Gastroesophageal sphincter (tissue), 4 donors: ENCODE measurements at regions not wholly inside any gene's neighbourhood (a gene's known extent, or its start where the extent isn't known, plus 50 kb on each side); places are given as distances from the start of the nearest gene placed in this dataset.

Experiments
- ATAC-seq: fragments of 150-250 bp; one replicate; pipeline ENCODE4 v1.9.1; 2016; ENCODE audit warnings: mild to moderate bottlenecking, moderate library complexity
- H3K27ac ChIP-seq, 4 donors: fragments of 200-600 bp; sonication (generic) in 3 of 4; 1 replicate in 3 of 4; 2 replicates in 1 of 4; pipeline ENCODE4 v1.5.1; 2016 to 2019
- H3K27me3 ChIP-seq: fragments of 200-600 bp; sonication (generic); one replicate; pipeline ENCODE4 v1.5.1; 2019
- H3K36me3 ChIP-seq, 2 donors: fragments of 200-600 bp; sonication (generic); one replicate each; pipeline ENCODE4 v1.5.1; 2019; ENCODE audit warnings: control low read depth in 1 of 2
- H3K4me1 ChIP-seq, 3 donors: fragments of 200-600 bp; sonication (generic); 1 replicate in 2 of 3; 2 replicates in 1 of 3; pipeline ENCODE4 v1.5.1; 2016 to 2019; ENCODE audit warnings: control low read depth in 2 of 3
- H3K4me3 ChIP-seq, 2 donors: fragments of 200-600 bp; sonication (generic); one replicate each; pipeline ENCODE4 v1.5.1; 2019; ENCODE audit warnings: mild to moderate bottlenecking in 1 of 2, moderate library complexity in 1 of 2
- H3K9me3 ChIP-seq, 3 donors: fragments of 200-600 bp; sonication (generic); one replicate each; pipeline ENCODE4 v1.5.1; 2017 to 2019; ENCODE audit warnings: control low read depth in 2 of 3
- EP300 ChIP-seq: sonication (generic); formaldehyde crosslinking; IDR thresholded peaks from one replicate; pipeline ENCODE4 v1.6.1; 2017; ENCODE audit warnings: antibody characterized with exemption, mild to moderate bottlenecking
- POLR2A ChIP-seq, 2 donors: fragments of 450-650 bp; IDR thresholded peaks; one replicate each; pipeline ENCODE4 v1.6.1; 2017; ENCODE audit warnings: antibody characterized with exemption in 2 of 2, mild to moderate bottlenecking in 2 of 2, moderate library complexity in 1 of 2
- POLR2AphosphoS5 ChIP-seq: sonication (generic); formaldehyde crosslinking; IDR thresholded peaks from one replicate; pipeline ENCODE4 v1.6.1; 2017; ENCODE audit warnings: antibody characterized with exemption
- WGBS, 2 donors: methylation state at CpG; one replicate each; pipeline ENCODE4 v1.1.5; 2018; ENCODE audit warnings: low coverage in 1 of 2; 5-methylcytosine and 5-hydroxymethylcytosine counted together
- TF ChIP-seq, protein P1 (sequence below), 4 experiments: fragments of 200-600 bp in 2 of 4; fragments of 450-650 bp in 2 of 4; sonication (generic) in 1 of 4; IDR thresholded peaks; one replicate each; pipeline ENCODE4 v1.5.1; 2017 to 2019; ENCODE audit warnings: antibody characterized with exemption in 4 of 4, mild to moderate bottlenecking in 2 of 4, moderate library complexity in 2 of 4

DNA sequence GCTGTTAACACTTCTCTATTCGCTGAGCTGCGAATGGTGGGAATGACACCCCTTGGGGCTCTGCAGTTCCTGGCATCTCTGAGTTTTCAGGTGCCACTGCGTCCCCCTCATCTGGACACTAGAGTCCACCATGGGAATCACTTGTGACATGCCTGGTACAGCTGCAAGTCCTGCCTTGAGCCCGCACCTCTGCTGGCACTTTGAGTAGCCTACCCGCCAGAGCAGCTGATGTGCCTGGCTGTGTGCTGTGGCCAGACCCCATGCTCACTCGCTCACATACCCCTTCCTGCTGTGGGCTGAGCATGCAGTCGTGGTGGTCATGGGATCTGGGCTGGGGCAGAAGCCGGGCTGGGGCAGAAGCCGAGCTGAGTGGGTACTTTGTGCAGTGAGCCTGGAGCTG lies 117.6 kb downstream of the RND3 start:
- WGBS, 2 donors, result 100% methylated on average over 1 to 5 of the region's 9 CpGs
- no peaks in the 10 kb centered on the region for H3K36me3 ChIP-seq
- no peak for TF ChIP-seq POLR2AphosphoS5
- TF ChIP-seq EP300, result no peak
- TF ChIP-seq POLR2A (IDR thresholded peaks at IDR 0.05), result no peak
- no peak for ATAC-seq
- H3K9me3 ChIP-seq, result peaks cover 0 to 4% (median 0%) of the 10 kb centered on the region in 3 donors
- no peak overlapping the region for H3K4me3 ChIP-seq
- no peaks in the 10 kb centered on the region for H3K4me1 ChIP-seq
- H3K27me3 ChIP-seq, result no peaks in the 10 kb centered on the region
- H3K27ac ChIP-seq, result no peak overlapping the region

DNA sequence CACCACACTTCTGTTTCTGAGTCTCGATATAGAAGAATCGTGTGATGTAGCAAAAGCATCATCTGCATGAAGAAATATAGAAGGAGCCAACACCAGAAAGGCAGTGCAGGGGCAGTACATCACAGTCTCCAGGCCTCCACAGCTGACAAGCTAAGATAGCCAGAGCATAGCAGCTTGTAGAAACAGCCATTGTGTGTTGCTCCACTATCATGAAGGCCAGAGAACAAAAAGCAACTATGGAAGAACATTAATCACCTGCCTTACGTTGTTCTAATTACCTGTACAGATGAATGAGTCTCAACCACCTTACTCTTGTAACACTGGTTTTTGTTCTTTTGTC lies 129.0 kb downstream of the RND3 start:
- Histone ChIP-seq H3K27ac (no peak overlapping the region), H3K27me3 (no peaks in the 10 kb centered on the region), H3K4me1 (no peaks in the 10 kb centered on the region), H3K4me3 (no peak overlapping the region), H3K9me3 (no peaks in the 10 kb centered on the region), H3K36me3 (no peaks in the 10 kb centered on the region)
- no peak for ATAC-seq
- no peak for TF ChIP-seq POLR2AphosphoS5
- 71 to 76% methylated on average over 1 to 3 of the region's 3 CpGs for WGBS, 2 donors

DNA sequence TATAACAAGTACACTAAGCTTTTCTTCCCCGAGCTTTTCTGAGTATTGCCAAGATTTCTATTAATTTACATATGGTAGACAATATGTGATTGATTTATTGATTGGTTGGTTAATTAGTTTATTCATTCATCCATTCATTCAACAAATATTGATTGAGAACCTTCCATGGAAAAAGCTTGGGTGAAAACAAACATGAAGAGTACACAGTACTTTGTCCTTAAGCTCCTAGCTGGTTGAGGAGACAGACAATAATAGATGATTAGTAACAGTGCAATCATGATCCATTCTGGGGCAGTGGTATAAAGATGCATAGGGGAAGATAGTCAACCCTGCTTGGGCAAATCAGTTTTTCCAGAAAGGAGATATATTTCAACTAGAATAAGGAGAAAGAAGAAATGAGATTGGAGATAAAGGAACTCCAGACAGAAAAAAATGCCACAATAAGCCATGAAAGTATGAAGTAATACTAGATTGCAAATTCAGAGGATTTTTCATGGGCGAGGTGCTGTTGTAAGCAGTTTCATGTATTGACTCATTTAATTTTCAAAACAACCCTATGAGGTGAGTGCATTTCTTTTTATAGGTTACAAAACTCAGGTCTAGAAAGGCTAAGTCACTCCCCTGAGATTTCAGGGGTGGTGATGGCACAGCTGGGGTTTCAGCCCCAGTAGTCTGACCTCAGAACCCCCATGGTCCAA lies 129.5 kb downstream of the RND3 start:
- TF ChIP-seq POLR2A (IDR thresholded peaks at IDR 0.05) (no peak), EP300 (no peak), POLR2AphosphoS5 (no peak)
- TF ChIP-seq, protein P1, sequence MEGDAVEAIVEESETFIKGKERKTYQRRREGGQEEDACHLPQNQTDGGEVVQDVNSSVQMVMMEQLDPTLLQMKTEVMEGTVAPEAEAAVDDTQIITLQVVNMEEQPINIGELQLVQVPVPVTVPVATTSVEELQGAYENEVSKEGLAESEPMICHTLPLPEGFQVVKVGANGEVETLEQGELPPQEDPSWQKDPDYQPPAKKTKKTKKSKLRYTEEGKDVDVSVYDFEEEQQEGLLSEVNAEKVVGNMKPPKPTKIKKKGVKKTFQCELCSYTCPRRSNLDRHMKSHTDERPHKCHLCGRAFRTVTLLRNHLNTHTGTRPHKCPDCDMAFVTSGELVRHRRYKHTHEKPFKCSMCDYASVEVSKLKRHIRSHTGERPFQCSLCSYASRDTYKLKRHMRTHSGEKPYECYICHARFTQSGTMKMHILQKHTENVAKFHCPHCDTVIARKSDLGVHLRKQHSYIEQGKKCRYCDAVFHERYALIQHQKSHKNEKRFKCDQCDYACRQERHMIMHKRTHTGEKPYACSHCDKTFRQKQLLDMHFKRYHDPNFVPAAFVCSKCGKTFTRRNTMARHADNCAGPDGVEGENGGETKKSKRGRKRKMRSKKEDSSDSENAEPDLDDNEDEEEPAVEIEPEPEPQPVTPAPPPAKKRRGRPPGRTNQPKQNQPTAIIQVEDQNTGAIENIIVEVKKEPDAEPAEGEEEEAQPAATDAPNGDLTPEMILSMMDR (IDR thresholded peaks at IDR 0.05), result no peak

DNA sequence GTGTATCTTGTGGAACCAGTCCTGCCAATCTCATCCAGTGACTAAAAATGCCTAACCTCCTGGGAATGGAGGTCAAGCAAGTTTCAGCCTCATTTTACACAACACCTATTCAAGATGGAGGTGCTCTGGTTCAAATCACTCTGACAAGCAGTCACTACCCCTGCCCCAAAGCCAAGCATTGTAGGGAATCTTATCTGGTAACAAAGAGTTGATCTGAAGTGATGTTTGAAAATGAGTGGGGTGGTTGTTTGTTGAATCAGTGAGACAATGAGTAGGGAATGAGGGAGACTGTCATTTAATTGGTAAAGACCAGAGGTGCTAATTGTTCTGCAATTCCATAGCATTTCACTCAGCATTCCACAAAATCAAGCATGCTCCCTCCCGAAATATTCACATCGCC lies 132.0 kb downstream of the RND3 start:
- H3K9me3 ChIP-seq, result no peaks in the 10 kb centered on the region
- no peak for ATAC-seq
- 100% methylated on average over 2 of the region's 2 CpGs for WGBS, 2 donors

More for the DNA sequence above, 129.5 kb downstream of the RND3 start:
- no peaks in the 10 kb centered on the region for H3K27me3 ChIP-seq
- no peaks in the 10 kb centered on the region for H3K9me3 ChIP-seq
- 79 to 100% methylated on average over 2 of the region's 2 CpGs for WGBS, 2 donors
- peak; percentile 31 for ATAC-seq
- no peak overlapping the region for H3K27ac ChIP-seq
- no peaks in the 10 kb centered on the region for H3K4me1 ChIP-seq
- no peak overlapping the region for H3K4me3 ChIP-seq
- no peaks in the 10 kb centered on the region for H3K36me3 ChIP-seq

DNA sequence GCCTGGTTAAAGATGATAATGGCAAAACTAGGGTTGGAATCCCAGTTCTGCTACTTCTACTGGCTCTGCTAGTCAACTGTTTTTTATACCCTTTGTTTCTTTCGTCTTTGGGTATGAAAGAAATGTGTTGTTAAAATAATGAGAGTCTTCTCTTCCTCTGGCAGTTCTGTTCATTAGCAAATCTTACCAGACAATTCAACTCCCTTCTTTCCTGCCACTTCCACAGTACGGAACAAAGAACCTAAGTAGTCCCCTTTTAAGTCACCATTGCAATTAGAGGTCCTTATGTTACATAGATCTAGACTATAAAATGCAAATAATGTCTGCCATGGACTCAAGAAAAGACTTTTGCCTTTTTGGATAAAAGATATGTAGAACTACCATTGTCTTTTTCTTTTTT lies 134.1 kb downstream of the RND3 start:
- Histone ChIP-seq H3K27me3 (no peaks in the 10 kb centered on the region), H3K27ac (no peak overlapping the region), H3K9me3 (no peaks in the 10 kb centered on the region), H3K4me1 (no peaks in the 10 kb centered on the region), H3K36me3 (no peaks in the 10 kb centered on the region), H3K4me3 (no peak overlapping the region)
- TF ChIP-seq EP300 (no peak), POLR2A (IDR thresholded peaks at IDR 0.05) (no peak), POLR2AphosphoS5 (no peak)
- TF ChIP-seq, protein P1 (IDR thresholded peaks at IDR 0.05), result no peak
- no peak for ATAC-seq
- 59 to 85% methylated on average over 2 of the region's 2 CpGs for WGBS, 2 donors

More for the DNA sequence above, 132.0 kb downstream of the RND3 start:
- H3K4me1 ChIP-seq, result no peaks in the 10 kb centered on the region
- no peak for TF ChIP-seq EP300
- TF ChIP-seq POLR2AphosphoS5, result no peak
- no peak for TF ChIP-seq POLR2A (IDR thresholded peaks at IDR 0.05)
- TF ChIP-seq, protein P1 (IDR thresholded peaks at IDR 0.05), result no peak
- H3K27ac ChIP-seq, result no peak overlapping the region
- no peaks in the 10 kb centered on the region for H3K36me3 ChIP-seq
- no peak overlapping the region for H3K4me3 ChIP-seq
- no peaks in the 10 kb centered on the region for H3K27me3 ChIP-seq

DNA sequence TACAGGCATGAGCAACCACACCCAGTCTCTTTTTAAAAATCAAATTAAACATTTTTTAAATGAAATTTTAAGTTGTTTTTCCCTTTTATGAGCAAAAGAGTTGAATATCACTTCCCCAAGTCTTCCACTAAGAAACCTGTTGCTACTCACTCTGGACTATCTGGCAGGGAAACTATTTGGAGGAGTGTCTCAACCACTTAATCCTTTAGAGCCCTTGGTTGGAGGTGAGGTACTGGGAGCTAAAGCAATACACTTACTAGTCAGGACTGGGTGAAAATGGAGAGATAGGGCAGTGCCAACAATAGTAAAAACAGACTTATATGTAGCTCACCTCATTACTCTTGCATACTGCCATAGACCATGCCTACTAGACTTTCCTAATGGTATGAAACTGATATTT lies 135.5 kb downstream of the RND3 start:
- Histone ChIP-seq H3K27ac (no peak overlapping the region), H3K9me3 (no peaks in the 10 kb centered on the region), H3K4me1 (no peaks in the 10 kb centered on the region), H3K27me3 (no peaks in the 10 kb centered on the region), H3K36me3 (no peaks in the 10 kb centered on the region), H3K4me3 (no peak overlapping the region)
- ATAC-seq, result no peak
- no peak for TF ChIP-seq POLR2A (IDR thresholded peaks at IDR 0.05)
- TF ChIP-seq, protein P1 (IDR thresholded peaks at IDR 0.05), result no peak
- no peak for TF ChIP-seq EP300
- TF ChIP-seq POLR2AphosphoS5, result no peak
